Muscle layer of duodenum (tissue), 2 donors: ENCODE measurements at regions not wholly inside any gene's neighbourhood (a gene's known extent, or its start where the extent isn't known, plus 50 kb on each side); places are given as distances from the start of the nearest gene placed in this dataset.
"Not testable (repeated sequence)": the region's sequence is repeated elsewhere in the genome, so short reads cannot be mapped to it uniquely, and the experiment has no call there.

Experiments
- H3K27ac ChIP-seq: one replicate; pipeline ENCODE4 v1.7.0; 2013; ENCODE audit warnings: mild to moderate bottlenecking, low read length
- H3K27me3 ChIP-seq: one replicate; pipeline ENCODE4 v1.7.0; 2013; ENCODE audit warnings: low read depth, mild to moderate bottlenecking, control low read depth, low read length
- H3K36me3 ChIP-seq, 2 donors: one replicate each; pipeline ENCODE4 v1.7.0; 2013; ENCODE audit warnings: low read length in 2 of 2, control low read depth in 1 of 2, mild to moderate bottlenecking in 1 of 2; ENCODE audit not compliant: insufficient read depth in 2 of 2, control insufficient read depth in 1 of 2
- H3K4me1 ChIP-seq, 2 donors: one replicate each; pipeline ENCODE4 v1.7.0; 2013; ENCODE audit warnings: low read length in 2 of 2, mild to moderate bottlenecking in 2 of 2, control low read depth in 1 of 2, moderate library complexity in 1 of 2; ENCODE audit not compliant: insufficient read depth in 2 of 2, control insufficient read depth in 1 of 2
- H3K4me3 ChIP-seq, 2 donors: one replicate each; pipeline ENCODE4 v1.7.0; 2013; ENCODE audit warnings: low read length in 2 of 2, low read depth in 1 of 2, mild to moderate bottlenecking in 1 of 2
- H3K9me3 ChIP-seq, 2 donors: one replicate each; pipeline ENCODE4 v1.7.0; 2013; ENCODE audit warnings: low read length in 2 of 2, control low read depth in 1 of 2, mild to moderate bottlenecking in 1 of 2; ENCODE audit not compliant: control insufficient read depth in 1 of 2
- donor health status: healthy.

DNA sequence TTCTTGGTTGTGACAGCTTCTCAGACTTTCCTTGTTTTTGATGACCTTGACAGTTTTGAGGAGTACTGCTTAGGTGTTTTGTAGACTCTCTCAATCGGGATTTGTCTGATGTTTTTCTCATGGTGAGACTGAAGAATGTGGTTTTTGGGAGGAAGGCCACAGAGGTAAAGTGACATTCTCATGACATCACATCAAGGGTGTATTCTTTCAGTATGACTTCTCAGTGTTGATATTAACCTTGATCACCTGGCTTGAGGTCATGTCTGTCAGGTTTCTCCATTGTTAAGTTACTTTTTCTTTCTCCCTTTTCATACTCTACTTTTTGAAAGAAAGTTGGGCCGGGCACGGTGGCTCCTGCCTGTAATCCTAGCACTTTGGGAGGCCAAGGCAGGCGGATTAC lies 269.9 kb downstream of the ZNF37A start:
- H3K27ac ChIP-seq, H3K4me3 ChIP-seq, H3K4me1 ChIP-seq, H3K9me3 ChIP-seq, H3K27me3 ChIP-seq, H3K36me3 ChIP-seq: not testable (repeated sequence)

DNA sequence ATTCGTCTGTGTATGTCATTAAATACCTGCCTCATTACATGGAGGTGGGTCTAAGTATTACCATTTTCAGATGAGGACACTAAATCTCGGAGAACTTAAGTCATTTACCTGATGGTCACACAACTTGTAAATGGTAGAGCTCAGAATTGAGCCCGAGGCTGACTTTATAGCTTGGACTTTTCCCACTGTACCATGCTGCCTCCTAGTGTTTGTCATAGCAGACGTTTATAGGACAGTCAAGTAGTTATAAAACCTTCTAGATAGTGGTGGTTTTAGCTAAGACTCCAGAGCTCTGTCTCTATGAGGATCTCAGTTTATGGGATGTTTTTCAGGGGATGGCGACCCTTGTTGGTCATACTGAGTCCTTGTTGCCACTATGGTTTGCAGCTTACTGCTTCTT lies 271.8 kb downstream of the ZNF37A start:
- not testable (repeated sequence) for H3K36me3 ChIP-seq, H3K27ac ChIP-seq, H3K9me3 ChIP-seq, H3K4me3 ChIP-seq, H3K27me3 ChIP-seq, H3K4me1 ChIP-seq

DNA sequence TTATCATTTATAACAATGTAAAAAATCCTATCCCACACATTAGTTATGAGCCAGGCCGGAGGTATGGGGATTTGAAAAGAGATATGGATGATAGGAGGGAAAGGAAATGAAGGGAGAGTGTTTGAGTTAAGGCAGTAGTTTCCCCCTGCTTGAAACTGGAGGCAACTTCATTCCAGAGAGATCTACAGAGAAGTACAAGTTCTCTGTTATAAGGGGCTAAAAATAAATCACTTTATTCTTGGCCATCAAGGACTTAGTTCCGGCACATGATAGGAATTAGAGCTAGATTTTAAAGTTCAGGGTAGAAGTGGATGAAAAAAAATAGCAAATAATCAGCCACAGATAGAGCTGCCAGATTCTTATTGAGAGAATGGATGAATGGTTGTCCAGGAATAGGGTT lies 289.7 kb downstream of the ZNF37A start:
- not testable (repeated sequence) for H3K9me3 ChIP-seq, H3K4me3 ChIP-seq, H3K27ac ChIP-seq, H3K4me1 ChIP-seq, H3K36me3 ChIP-seq, H3K27me3 ChIP-seq

DNA sequence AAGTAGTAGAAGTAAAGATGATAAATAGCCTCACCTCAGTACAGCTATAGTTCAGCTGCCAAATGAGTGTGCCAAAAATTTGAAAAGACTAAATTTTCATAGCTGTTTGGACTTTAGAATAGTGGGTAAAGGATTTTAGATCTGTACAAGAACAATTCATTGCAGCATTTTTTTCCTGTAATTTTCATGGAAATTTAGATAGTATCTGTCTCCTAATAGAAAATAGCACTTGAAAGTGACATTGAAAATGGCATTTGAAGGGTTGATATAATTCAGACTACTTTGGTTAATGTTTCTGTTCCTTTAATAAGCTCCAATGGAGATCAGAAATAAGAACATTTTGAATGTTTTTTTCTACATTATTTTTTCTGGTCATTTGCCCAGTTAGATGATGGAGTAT lies 292.7 kb downstream of the ZNF37A start:
- not testable (repeated sequence) for H3K36me3 ChIP-seq, H3K4me1 ChIP-seq, H3K27me3 ChIP-seq, H3K4me3 ChIP-seq, H3K9me3 ChIP-seq, H3K27ac ChIP-seq

- H3K27ac ChIP-seq, H3K36me3 ChIP-seq, H3K4me1 ChIP-seq: not testable (repeated sequence)
Observed at GRCh38 chr10:38390725-38391124, 296.6 kb downstream of the ZNF37A start.

GRCh38 chr10:38395465-38395864 lies 301.3 kb downstream of the ZNF37A start:
- not testable (repeated sequence) for H3K9me3 ChIP-seq, H3K27ac ChIP-seq, H3K4me3 ChIP-seq, H3K36me3 ChIP-seq, H3K27me3 ChIP-seq, H3K4me1 ChIP-seq

More at GRCh38 chr10:38390725-38391124, 296.6 kb downstream of the ZNF37A start:
- not testable (repeated sequence) for H3K9me3 ChIP-seq, H3K27me3 ChIP-seq, H3K4me3 ChIP-seq

DNA sequence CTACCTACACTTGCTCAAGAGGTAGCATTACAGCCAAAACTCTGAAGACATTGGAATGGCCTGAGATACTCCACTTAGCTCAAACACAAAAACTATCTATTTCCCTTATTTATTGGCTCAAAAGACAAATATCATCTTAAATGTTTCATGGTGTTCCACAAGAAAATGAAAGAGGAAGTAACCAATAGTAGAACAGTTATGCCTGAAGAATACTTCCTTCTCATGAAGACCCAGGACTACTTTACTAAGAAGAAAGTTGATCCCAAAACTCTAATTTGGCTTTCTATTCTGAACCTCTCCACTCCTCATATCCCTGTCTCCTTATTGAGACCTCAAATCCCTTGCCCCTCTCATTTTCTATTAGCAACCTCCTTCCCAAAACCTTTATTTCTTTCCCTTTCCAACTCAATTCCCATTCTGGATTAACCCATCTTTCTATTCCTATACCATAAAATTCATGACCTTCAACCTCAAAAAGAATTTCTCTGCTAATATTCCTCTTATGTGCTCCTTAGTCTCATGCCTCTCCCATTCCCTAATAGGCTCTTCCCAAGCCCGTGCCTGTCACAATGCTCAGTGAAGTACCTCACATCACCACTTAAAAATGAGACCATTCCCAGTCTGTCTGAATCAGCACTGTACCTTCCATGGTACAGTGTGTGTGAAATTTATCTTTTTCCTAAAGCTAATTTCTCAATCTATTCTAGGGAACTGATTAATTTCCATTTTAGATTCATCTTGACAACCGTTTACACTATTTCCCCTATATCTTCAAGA lies 302.2 kb downstream of the ZNF37A start:
- not testable (repeated sequence) for H3K4me3 ChIP-seq, H3K27me3 ChIP-seq, H3K9me3 ChIP-seq, H3K27ac ChIP-seq, H3K4me1 ChIP-seq, H3K36me3 ChIP-seq

- not testable (repeated sequence) for H3K27me3 ChIP-seq, H3K27ac ChIP-seq, H3K36me3 ChIP-seq, H3K9me3 ChIP-seq, H3K4me3 ChIP-seq, H3K4me1 ChIP-seq
Observed at GRCh38 chr10:38401565-38401964, 307.4 kb downstream of the ZNF37A start.

DNA sequence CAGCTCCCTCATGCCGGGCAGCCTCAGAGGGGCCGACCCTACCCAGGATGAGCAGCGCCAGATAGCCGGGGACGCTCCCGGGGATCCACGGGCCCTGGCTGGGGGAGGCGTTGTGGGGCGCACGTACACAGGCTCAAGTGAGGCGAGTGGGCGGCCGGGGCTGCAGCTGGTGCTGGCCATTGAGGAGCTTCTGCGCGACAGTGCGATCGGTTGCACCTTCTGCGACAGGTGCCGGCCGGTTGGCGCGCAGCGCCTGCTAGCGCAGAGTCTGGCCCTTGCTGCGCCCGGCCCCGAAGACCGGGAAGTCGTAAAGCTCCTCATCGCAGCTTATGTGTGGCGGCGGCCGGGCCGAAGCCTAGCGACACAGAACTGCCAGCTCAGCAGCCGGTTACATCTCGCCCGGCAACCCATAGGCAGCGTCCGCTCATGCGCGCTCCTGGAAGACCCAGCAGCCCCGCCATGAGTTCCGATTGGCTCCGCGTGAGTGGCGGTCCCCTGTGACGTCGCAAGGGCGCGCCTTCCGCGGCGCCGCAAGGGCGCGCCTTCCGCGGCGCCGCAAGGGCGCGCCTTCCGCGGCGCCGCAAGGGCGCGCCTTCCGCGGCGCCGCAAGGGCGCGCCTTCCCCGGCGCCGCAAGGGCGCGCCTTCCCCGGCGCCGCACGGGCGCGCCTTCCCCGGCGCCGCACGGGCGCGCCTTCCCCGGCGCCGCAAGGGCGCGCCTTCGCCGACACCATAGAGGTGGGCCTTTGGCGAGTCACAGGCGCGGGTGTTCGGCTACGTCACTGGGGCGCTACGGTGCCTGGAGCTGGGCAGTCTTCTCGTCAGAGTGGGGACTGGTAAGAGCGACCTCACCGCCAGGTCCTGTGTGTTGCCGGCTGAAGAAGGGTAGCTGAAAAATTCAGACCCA lies 308.6 kb downstream of the ZNF37A start:
- H3K36me3 ChIP-seq, H3K4me1 ChIP-seq, H3K9me3 ChIP-seq, H3K27me3 ChIP-seq: not testable (repeated sequence)
- H3K27ac ChIP-seq, result peak overlapping the region; percentile 77
- peak overlapping the region; percentile 50 to 74 for H3K4me3 ChIP-seq

DNA sequence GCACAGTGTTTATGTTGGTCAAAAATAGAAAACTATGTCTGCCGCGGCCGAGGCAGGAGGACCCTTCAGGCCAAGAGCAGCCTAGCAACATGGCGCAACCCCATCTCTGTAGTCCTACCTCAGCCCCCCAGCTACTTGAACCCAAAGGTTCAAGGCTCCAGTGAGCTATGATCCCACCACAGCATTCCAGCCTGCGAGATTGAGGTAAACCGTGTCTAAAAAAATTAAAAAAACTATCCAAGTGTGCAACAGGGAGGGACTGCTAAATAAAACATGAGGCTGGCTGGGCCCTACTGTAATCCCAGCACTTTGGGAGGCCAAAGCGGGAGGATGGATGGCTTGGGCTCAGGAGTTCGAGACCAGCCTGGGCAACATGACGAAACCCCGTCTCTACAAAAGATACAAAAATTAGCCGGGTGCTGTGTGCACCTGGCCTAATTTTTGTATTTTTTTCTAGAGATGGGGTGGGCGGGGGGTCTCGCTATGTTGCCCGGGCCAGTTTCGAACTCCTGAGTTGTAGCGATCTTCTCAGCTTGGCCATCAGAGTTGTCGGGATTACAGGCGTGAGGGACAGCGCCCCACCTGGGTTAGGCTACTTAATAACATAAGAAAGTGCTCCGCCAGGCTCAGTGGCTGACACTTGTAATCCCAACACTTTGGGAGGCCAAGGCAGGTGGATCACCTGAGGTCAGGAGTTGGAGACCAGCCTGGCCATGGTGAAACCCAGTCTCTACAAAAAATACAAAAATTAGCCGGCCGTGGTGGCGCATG lies 309.4 kb downstream of the ZNF37A start:
- Histone ChIP-seq H3K4me3 (peak overlapping the region; percentile 26 to 52), H3K27ac (peak overlapping the region; percentile 77)
- not testable (repeated sequence) for H3K36me3 ChIP-seq, H3K4me1 ChIP-seq, H3K27me3 ChIP-seq, H3K9me3 ChIP-seq

DNA sequence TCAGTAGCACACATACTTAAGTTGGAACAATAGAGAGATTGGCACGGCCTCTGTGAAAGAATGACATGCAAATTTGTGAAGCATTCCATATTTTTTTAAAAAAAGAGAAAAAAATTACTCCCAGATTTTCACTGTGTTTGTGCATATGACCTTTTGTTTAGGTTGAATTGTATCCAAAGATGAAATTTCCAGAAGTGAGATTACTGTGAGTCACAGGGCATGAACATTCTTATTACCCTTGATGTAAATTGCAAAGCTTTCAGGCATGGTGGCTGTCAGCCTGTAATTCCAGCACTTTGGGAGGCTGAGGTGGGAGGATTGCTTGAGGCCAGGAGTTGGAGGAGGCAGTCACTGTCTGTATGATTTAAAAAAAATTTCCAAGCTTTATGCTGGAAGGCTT lies 329.5 kb downstream of the ZNF37A start:
- H3K27me3 ChIP-seq, H3K27ac ChIP-seq, H3K9me3 ChIP-seq, H3K4me1 ChIP-seq, H3K36me3 ChIP-seq, H3K4me3 ChIP-seq: not testable (repeated sequence)
